ENCODE measurements at regions not wholly inside any gene's neighbourhood (a gene's known extent, or its start where the extent isn't known, plus 50 kb on each side); places are given as distances from the start of the nearest gene placed in this dataset.

- H2AK5ac ChIP-seq (ENCODE audit: low read depth, low read length): no peak overlapping the region
- H3K4ac ChIP-seq (replicated peaks; ENCODE audit: insufficient read length, low read depth, low read length): no peak overlapping the region
- H3K56ac ChIP-seq (replicated peaks; ENCODE audit: insufficient read length, low read depth, low read length): no peak overlapping the region
- no peak overlapping the region for H3K27ac ChIP-seq (ENCODE audit: low read depth, low read length)
- no peaks in the 10 kb centered on the region for H3K27me3 ChIP-seq (replicated peaks in 1 of 4; ENCODE audit: control insufficient read depth in 3 of 4, extremely low read depth in 1 of 4, insufficient read depth in 3 of 4, low read length in 3 of 4)
- no peak overlapping the region for H2BK120ac ChIP-seq (replicated peaks; ENCODE audit: low read depth, low read length)
- H4K5ac ChIP-seq (ENCODE audit: insufficient read length, low read depth, low read length): no peak overlapping the region
- H3K4me1 ChIP-seq (replicated peaks in 1 of 4; ENCODE audit: control insufficient read depth in 3 of 4, insufficient read depth in 4 of 4, low read length in 3 of 4): no peaks in the 10 kb centered on the region
- no peak overlapping the region for H2BK12ac ChIP-seq (ENCODE audit: low read depth, low read length)
- FAIRE-seq (no peak), DNase-seq (ENCODE audit: low read depth in 1 of 2, low spot score in 2 of 2) (no peak)
- H3K4me2 ChIP-seq (ENCODE audit: insufficient read depth in 1 of 2, low read depth in 2 of 2, low read length in 2 of 2): no peak overlapping the region
- TF ChIP-seq TAF7 (optimal IDR thresholded peaks at IDR 0.05; ENCODE audit: borderline replicate concordance, low read depth, low read length): no peak
- no peak for TF ChIP-seq GABPA (IDR thresholded peaks at IDR 0.05; ENCODE audit: borderline replicate concordance, insufficient read depth, low read length)
- no peak for TF ChIP-seq BACH1 (IDR thresholded peaks at IDR 0.05; ENCODE audit: low read length)
- no peak for TF ChIP-seq RXRA (IDR thresholded peaks at IDR 0.05; ENCODE audit: insufficient read depth, low read depth, low read length)
- TF ChIP-seq ASH2L (IDR thresholded peaks at IDR 0.05; ENCODE audit: low read length): no peak
- no peak for TF ChIP-seq KDM5A (IDR thresholded peaks at IDR 0.05; ENCODE audit: low read length)
- TF ChIP-seq POLR2AphosphoS5 (IDR thresholded peaks at IDR 0.05; ENCODE audit: low read depth, low read length): no peak
- no peak for TF ChIP-seq ZNF274 (IDR thresholded peaks at IDR 0.05; ENCODE audit: borderline replicate concordance, extremely low read depth, low read length)
- no peak for TF ChIP-seq EGR1 (IDR thresholded peaks at IDR 0.05; ENCODE audit: borderline replicate concordance, low read depth, low read length)
- TF ChIP-seq RFX5 (IDR thresholded peaks at IDR 0.05; ENCODE audit: borderline replicate concordance, low read depth, low read length): no peak
- TF ChIP-seq TAF1 (IDR thresholded peaks at IDR 0.05; ENCODE audit: low read depth, low read length): no peak
- TF ChIP-seq SP1 (IDR thresholded peaks at IDR 0.05; ENCODE audit: low read depth, low read length): no peak
- TF ChIP-seq TCF12 (IDR thresholded peaks at IDR 0.05; ENCODE audit: low read depth, low read length): no peak
- ChIA-PET POLR2A (ENCODE audit: partially characterized antibody) (no interaction called here), CTCF (ENCODE audit: partially characterized antibody) (interaction anchor here (1.6 to 2.0 kb wide), 2 partner anchors 14 to 17 kb away, joined by 4 to 12 read pairs; no protein-coding TSS in a partner anchor)
- H3K4me3 ChIP-seq (ENCODE audit: extremely low read depth in 1 of 4, insufficient read depth in 2 of 4, low read depth in 3 of 4, low read length in 4 of 4): no peak overlapping the region
- no peaks in the 10 kb centered on the region for H4K20me1 ChIP-seq (replicated peaks in 1 of 2; ENCODE audit: control insufficient read depth in 1 of 2, insufficient read depth in 2 of 2, low read length in 2 of 2)
- no peak overlapping the region for H2BK15ac ChIP-seq (ENCODE audit: low read length)
- no peaks in the 10 kb centered on the region for H3K79me2 ChIP-seq (ENCODE audit: control insufficient read depth in 1 of 2, insufficient read depth in 2 of 2, low read length in 2 of 2)
- no peak overlapping the region for H3K9ac ChIP-seq (replicated peaks in 1 of 4; ENCODE audit: extremely low read depth in 1 of 4, low read depth in 3 of 4, low read length in 3 of 4)
- H4K8ac ChIP-seq (ENCODE audit: extremely low read depth, insufficient read depth, low read length): no peak overlapping the region
- no peaks in the 10 kb centered on the region for H3K9me3 ChIP-seq (ENCODE audit: insufficient read depth in 2 of 2, low read depth in 1 of 2, low read length in 1 of 2)
- no peak overlapping the region for H3K18ac ChIP-seq (ENCODE audit: extremely low read depth, low read length)
- no peak overlapping the region for H3K23ac ChIP-seq (ENCODE audit: insufficient read length)
- WGBS, 2 experiments (ENCODE audit: extremely low coverage in 1 of 2, insufficient coverage in 1 of 2, insufficient read length in 1 of 2, insufficient replicate concordance in 2 of 2, low coverage in 1 of 2, low lambda C conversion rate in 2 of 2, missing lambda C conversion rate in 1 of 2): 96% methylated on average over 3 of the region's 3 CpGs; no CpG with 5 or more reads in 1 of the 2 experiments
- no peak overlapping the region for H4K91ac ChIP-seq (replicated peaks; ENCODE audit: insufficient read length, low read length)
- H3K79me1 ChIP-seq (ENCODE audit: low read depth, low read length): no peaks in the 10 kb centered on the region
- no peak overlapping the region for H2BK20ac ChIP-seq (ENCODE audit: low read length)
- 0 out of 2 replicates have a peak overlapping the region, but pooled peaks have one; percentile 26 for H2AFZ ChIP-seq (ENCODE audit: low read length)
- H3K36me3 ChIP-seq (ENCODE audit: control insufficient read depth in 2 of 4, insufficient read depth in 4 of 4, low read length in 3 of 4): no peaks in the 10 kb centered on the region
- no peaks in the 10 kb centered on the region for H3K23me2 ChIP-seq (ENCODE audit: low read depth, low read length)
- H2BK5ac ChIP-seq (ENCODE audit: low read depth, low read length): no peak overlapping the region
- H3K14ac ChIP-seq (ENCODE audit: insufficient read length): no peak overlapping the region
Measured at GRCh38 chr9:15086778-15087324, 176.6 kb upstream of the FREM1 start.
